HL-60 (cell line): ENCODE measurements at regions not wholly inside any gene's neighbourhood (a gene's known extent, or its start where the extent isn't known, plus 50 kb on each side); places are given as distances from the start of the nearest gene placed in this dataset.

Experiments used
- GABPA ChIP-seq: IDR thresholded peaks from 2 replicates; pipeline ENCODE4 v1.6.1; 2012; ENCODE audit warnings: low read depth
- POLR2AphosphoS5 ChIP-seq: IDR thresholded peaks from 2 replicates; pipeline ENCODE4 v1.6.1; 2012; ENCODE audit warnings: low read depth
- REST ChIP-seq: IDR thresholded peaks from 2 replicates; pipeline ENCODE4 v1.6.1; 2012; ENCODE audit warnings: low read depth; ENCODE audit not compliant: insufficient replicate concordance
- SPI1 ChIP-seq: IDR thresholded peaks from 2 replicates; pipeline ENCODE4 v1.6.1; 2012; ENCODE audit warnings: low read depth, mild to moderate bottlenecking, borderline replicate concordance
- TF ChIP-seq, protein P1 (sequence below): IDR thresholded peaks from one replicate; pipeline ENCODE4 v1.5.1; 2011; ENCODE audit warnings: low read length, control low read depth, inconsistent platforms; ENCODE audit not compliant: insufficient read depth

- TF ChIP-seq, protein P1, sequence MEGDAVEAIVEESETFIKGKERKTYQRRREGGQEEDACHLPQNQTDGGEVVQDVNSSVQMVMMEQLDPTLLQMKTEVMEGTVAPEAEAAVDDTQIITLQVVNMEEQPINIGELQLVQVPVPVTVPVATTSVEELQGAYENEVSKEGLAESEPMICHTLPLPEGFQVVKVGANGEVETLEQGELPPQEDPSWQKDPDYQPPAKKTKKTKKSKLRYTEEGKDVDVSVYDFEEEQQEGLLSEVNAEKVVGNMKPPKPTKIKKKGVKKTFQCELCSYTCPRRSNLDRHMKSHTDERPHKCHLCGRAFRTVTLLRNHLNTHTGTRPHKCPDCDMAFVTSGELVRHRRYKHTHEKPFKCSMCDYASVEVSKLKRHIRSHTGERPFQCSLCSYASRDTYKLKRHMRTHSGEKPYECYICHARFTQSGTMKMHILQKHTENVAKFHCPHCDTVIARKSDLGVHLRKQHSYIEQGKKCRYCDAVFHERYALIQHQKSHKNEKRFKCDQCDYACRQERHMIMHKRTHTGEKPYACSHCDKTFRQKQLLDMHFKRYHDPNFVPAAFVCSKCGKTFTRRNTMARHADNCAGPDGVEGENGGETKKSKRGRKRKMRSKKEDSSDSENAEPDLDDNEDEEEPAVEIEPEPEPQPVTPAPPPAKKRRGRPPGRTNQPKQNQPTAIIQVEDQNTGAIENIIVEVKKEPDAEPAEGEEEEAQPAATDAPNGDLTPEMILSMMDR = no peak
- TF ChIP-seq REST = no peak
- TF ChIP-seq POLR2AphosphoS5 = no peak
- TF ChIP-seq SPI1 = no peak
- TF ChIP-seq GABPA = no peak
These were observed 342.9 kb downstream of the IL20RB start for GRCh38 chr3:137300703-137301102.
